HG03469 (cell line): ENCODE measurements at regions not wholly inside any gene's neighbourhood (a gene's known extent, or its start where the extent isn't known, plus 50 kb on each side); places are given as distances from the start of the nearest gene placed in this dataset.

Experiments used
- ATAC-seq: cut with Tn5 transposase; IDR thresholded peaks from one replicate; pipeline ENCODE4 v1.9.1; 2021; ENCODE audit warnings: mild to moderate bottlenecking, moderate library complexity, moderate number of reproducible peaks; ENCODE audit not compliant: unreplicated experiment

GRCh38 chr11:127274328-127274676 is 273.7 kb upstream of the KIRREL3 start:
- no peak for ATAC-seq

GRCh38 chr11:127273593-127274327 is 273.2 kb upstream of the KIRREL3 start:
- no peak for ATAC-seq

GRCh38 chr11:127270851-127271250 is 270.3 kb upstream of the KIRREL3 start:
- ATAC-seq: no peak

GRCh38 chr11:127269911-127270310 is 269.3 kb upstream of the KIRREL3 start:
- ATAC-seq: no peak

- ATAC-seq: no peak
Observed at GRCh38 chr11:127268932-127269331, 268.4 kb upstream of the KIRREL3 start.

GRCh38 chr11:127268521-127268920 is 268.0 kb upstream of the KIRREL3 start:
- no peak for ATAC-seq

- no peak for ATAC-seq
Observed at GRCh38 chr11:127259102-127259501, 258.5 kb upstream of the KIRREL3 start.

- ATAC-seq: no peak
Observed at GRCh38 chr11:127255209-127255608, 254.6 kb upstream of the KIRREL3 start.

- ATAC-seq: no peak
Observed at GRCh38 chr11:127252321-127252720, 251.8 kb upstream of the KIRREL3 start.

- ATAC-seq: no peak
Observed at GRCh38 chr11:127249576-127249975, 249.0 kb upstream of the KIRREL3 start.

- ATAC-seq: no peak
Observed at GRCh38 chr11:127248476-127248875, 247.9 kb upstream of the KIRREL3 start.

GRCh38 chr11:127247261-127247851 is 246.8 kb upstream of the KIRREL3 start:
- ATAC-seq: no peak

GRCh38 chr11:127242676-127243075 is 242.1 kb upstream of the KIRREL3 start:
- ATAC-seq: no peak

- no peak for ATAC-seq
Observed at GRCh38 chr11:127238321-127238720, 237.8 kb upstream of the KIRREL3 start.

- no peak for ATAC-seq
Observed at GRCh38 chr11:127236776-127237175, 236.2 kb upstream of the KIRREL3 start.

- no peak for ATAC-seq
Observed at GRCh38 chr11:127233998-127234397, 233.4 kb upstream of the KIRREL3 start.

GRCh38 chr11:127230392-127230791 is 229.8 kb upstream of the KIRREL3 start:
- no peak for ATAC-seq

- no peak for ATAC-seq
Observed at GRCh38 chr11:127226949-127227348, 226.4 kb upstream of the KIRREL3 start.

- no peak for ATAC-seq
Observed at GRCh38 chr11:127226380-127226779, 225.8 kb upstream of the KIRREL3 start.

GRCh38 chr11:127225619-127226018 is 225.0 kb upstream of the KIRREL3 start:
- ATAC-seq: no peak

GRCh38 chr11:127224276-127224675 is 223.7 kb upstream of the KIRREL3 start:
- no peak for ATAC-seq

- no peak for ATAC-seq
Observed at GRCh38 chr11:127223633-127224032, 223.1 kb upstream of the KIRREL3 start.

- no peak for ATAC-seq
Observed at GRCh38 chr11:127223026-127223425, 222.5 kb upstream of the KIRREL3 start.
